Stimulated activated naive B cell treated with anti-CD40 and anti-IgM and Interleukin-4, amounts not matched to agents 10 μg/mL and 1 μg/mL and 100 μg/mL, for 72 hours (primary cell): ENCODE measurements at regions not wholly inside any gene's neighbourhood (a gene's known extent, or its start where the extent isn't known, plus 50 kb on each side); places are given as distances from the start of the nearest gene placed in this dataset.
"Not testable (repeated sequence)": the region's sequence is repeated elsewhere in the genome, so short reads cannot be mapped to it uniquely, and the experiment has no call there.

Source experiments
- ATAC-seq, 2 donors: fragments of 150-1000 bp; cut with Tn5 transposase; replicated peaks; 2 replicates each; pipeline ENCODE4 v1.10.0; 2021; ENCODE audit warnings: moderate library complexity in 1 of 2
- DNase-seq: peaks from one replicate; pipeline ENCODE4 v3.0.0; 2021
- H3K27ac Mint-ChIP-seq: one replicate; pipeline ENCODE4 v1.8.0; 2022; ENCODE audit warnings: mild to moderate bottlenecking, mixed read lengths
- H3K27me3 Mint-ChIP-seq, 2 donors: one replicate each; pipeline ENCODE4 v1.8.0; 2022; ENCODE audit warnings: mixed read lengths in 2 of 2
- H3K36me3 Mint-ChIP-seq, 2 donors: one replicate each; pipeline ENCODE4 v1.8.0; 2022; ENCODE audit warnings: mixed read lengths in 2 of 2, mild to moderate bottlenecking in 1 of 2
- H3K4me1 Mint-ChIP-seq, 2 donors: one replicate each; pipeline ENCODE4 v1.8.0; 2022; ENCODE audit warnings: mixed read lengths in 2 of 2, mild to moderate bottlenecking in 1 of 2
- H3K4me3 Mint-ChIP-seq, 2 donors: one replicate each; pipeline ENCODE4 v1.8.0; 2022; ENCODE audit warnings: mild to moderate bottlenecking in 2 of 2, mixed read lengths in 2 of 2, moderate library complexity in 1 of 2
- H3K9me3 Mint-ChIP-seq, 2 donors: one replicate each; pipeline ENCODE4 v1.8.0; 2022; ENCODE audit warnings: mixed read lengths in 2 of 2, mild to moderate bottlenecking in 1 of 2

DNA sequence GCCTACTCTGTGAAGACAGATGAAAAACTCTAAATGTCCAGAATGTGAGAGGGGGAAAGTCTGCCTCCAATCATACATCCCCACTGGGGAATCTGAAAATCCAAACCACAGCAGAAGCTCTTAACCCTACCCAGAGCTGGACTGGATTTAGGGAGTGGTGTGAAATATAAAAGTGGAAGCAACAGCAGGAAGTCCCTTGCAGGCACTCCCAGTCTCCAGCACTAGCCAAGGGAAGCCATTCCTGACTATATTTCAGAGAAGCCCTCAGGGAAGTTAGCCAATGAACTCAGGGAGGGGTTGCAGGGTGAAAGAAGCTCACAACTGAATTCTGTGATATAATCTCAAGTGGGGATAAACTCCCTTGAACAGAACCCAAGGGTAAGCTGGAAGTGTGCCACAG, 51.5 kb downstream of the CRPPA start:
- no peaks in the 10 kb centered on the region for H3K9me3 Mint-ChIP-seq
- H3K27me3 Mint-ChIP-seq: no peaks in the 10 kb centered on the region
- no peak for DNase-seq
- no peak overlapping the region for H3K4me3 Mint-ChIP-seq
- ATAC-seq: no peak
- H3K36me3 Mint-ChIP-seq: no peaks in the 10 kb centered on the region
- H3K27ac Mint-ChIP-seq: no peak overlapping the region
- H3K4me1 Mint-ChIP-seq: no peaks in the 10 kb centered on the region

DNA sequence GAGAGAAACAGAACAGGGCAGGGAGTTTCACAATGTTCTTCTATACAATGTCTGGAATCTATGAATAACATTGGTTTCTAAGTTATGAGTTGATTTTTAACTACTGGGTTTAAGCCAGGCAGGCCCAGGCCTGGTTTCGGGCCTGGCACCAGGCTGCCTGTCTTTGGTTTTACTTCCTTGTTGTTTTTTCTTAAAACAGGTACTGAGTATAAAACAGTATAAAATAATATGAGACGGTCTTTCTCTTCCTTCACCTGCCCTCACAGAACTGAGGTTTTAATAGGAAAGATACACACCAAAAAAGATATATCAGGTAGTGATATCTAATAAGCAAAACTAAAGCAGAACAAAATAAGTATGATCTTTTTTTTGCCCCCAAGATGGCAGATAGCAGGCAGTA, 52.0 kb downstream of the CRPPA start:
- not testable (repeated sequence) for H3K27me3 Mint-ChIP-seq, H3K9me3 Mint-ChIP-seq, H3K4me3 Mint-ChIP-seq, H3K4me1 Mint-ChIP-seq, DNase-seq, ATAC-seq, H3K27ac Mint-ChIP-seq, H3K36me3 Mint-ChIP-seq

DNA sequence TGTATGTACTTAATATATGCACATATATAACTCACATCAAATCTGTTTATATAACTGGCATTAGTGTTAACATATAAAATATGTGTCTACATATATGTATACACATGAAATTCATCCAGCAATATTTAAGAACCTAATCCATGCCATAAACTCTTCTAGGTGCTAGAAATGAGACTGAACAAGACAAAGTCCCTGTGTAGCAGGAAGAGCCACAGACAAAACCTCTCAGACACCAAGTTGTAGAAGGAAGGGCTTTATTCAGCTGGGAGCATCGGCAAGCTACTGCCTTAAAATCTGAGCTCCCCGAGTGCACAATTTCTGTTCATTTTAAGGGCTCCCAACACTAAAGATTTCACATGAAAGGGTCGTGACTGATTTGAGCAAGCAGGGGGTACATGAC, 52.5 kb downstream of the CRPPA start:
- no peak overlapping the region for H3K27ac Mint-ChIP-seq
- no peak for ATAC-seq
- no peaks in the 10 kb centered on the region for H3K9me3 Mint-ChIP-seq

DNA sequence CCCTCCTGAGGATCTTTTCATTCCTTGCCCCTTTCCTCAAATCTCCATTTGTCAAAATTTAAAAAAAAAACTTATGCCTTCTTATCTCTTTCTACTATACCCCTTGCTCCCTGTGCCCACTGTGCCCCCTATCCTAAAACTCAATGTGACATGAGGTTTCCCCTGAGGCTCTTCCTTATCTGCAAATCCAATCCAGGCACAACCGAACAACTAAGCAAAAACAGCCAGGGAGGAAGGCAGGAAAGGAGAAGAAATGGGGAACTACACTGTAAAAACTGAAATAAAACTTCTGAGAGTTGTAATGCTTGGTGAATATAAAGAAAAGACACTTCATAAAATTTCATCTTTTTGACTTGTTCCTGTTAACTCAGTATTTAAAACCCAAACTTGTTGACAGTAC, 54.2 kb downstream of the CRPPA start:
- ATAC-seq: no peak
- H3K4me3 Mint-ChIP-seq: no peak overlapping the region
- peak overlapping the region; percentile 10 for H3K27ac Mint-ChIP-seq

More for the DNA sequence above, 52.5 kb downstream of the CRPPA start:
- no peaks in the 10 kb centered on the region for H3K36me3 Mint-ChIP-seq
- no peaks in the 10 kb centered on the region for H3K4me1 Mint-ChIP-seq
- H3K27me3 Mint-ChIP-seq: no peaks in the 10 kb centered on the region
- H3K4me3 Mint-ChIP-seq: no peak overlapping the region
- DNase-seq: no peak

DNA sequence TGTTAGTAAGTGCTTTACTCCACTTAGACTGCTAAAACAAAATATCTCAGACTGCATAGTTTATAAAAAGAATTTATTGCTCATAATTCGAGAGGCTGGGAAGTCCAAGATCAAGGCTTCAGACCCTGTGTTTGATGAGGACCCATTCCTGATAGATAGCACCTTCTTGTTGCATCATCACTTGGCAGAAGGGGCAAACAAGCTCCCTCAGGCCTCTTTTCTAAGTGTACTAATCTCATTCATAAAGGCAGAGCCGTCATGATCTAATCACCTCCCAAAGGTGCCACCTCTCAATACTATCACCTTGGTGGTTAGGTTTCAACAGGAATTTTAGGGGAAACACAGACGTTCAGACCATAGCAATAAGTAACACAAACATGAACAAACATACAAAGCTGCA, 55.4 kb downstream of the CRPPA start:
- no peak overlapping the region for H3K27ac Mint-ChIP-seq
- H3K4me3 Mint-ChIP-seq: no peak overlapping the region
- no peaks in the 10 kb centered on the region for H3K4me1 Mint-ChIP-seq
- H3K9me3 Mint-ChIP-seq: no peaks in the 10 kb centered on the region
- no peaks in the 10 kb centered on the region for H3K36me3 Mint-ChIP-seq
- ATAC-seq: no peak
- DNase-seq: no peak
- H3K27me3 Mint-ChIP-seq: no peaks in the 10 kb centered on the region

More for the DNA sequence above, 54.2 kb downstream of the CRPPA start:
- Mint-ChIP-seq H3K4me1 (no peaks in the 10 kb centered on the region), H3K27me3 (no peaks in the 10 kb centered on the region), H3K9me3 (no peaks in the 10 kb centered on the region), H3K36me3 (no peaks in the 10 kb centered on the region)
- no peak for DNase-seq

DNA sequence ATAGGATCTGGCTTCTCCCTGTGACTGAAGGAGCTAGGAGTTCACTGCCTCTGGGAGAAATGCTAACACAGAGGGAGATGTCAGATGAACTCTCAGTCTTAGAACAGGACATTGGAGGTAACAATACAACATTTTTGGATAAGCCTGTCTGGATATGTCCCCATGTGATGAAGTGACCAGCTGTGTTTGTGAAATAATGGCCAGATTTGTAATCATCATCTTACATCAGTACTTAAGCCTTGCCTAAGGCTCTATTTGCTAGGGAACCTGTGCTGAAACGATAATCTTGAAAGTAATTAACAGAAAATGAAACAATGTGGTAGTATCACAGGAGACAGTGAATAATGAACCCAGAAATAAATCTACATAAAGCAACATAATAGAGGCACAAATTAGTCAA, 56.2 kb downstream of the CRPPA start:
- H3K27ac Mint-ChIP-seq: no peak overlapping the region
- no peaks in the 10 kb centered on the region for H3K9me3 Mint-ChIP-seq
- H3K27me3 Mint-ChIP-seq: no peaks in the 10 kb centered on the region
- no peak overlapping the region for H3K4me3 Mint-ChIP-seq
- no peaks in the 10 kb centered on the region for H3K36me3 Mint-ChIP-seq
- DNase-seq (no peak), ATAC-seq (no peak)
- no peaks in the 10 kb centered on the region for H3K4me1 Mint-ChIP-seq

DNA sequence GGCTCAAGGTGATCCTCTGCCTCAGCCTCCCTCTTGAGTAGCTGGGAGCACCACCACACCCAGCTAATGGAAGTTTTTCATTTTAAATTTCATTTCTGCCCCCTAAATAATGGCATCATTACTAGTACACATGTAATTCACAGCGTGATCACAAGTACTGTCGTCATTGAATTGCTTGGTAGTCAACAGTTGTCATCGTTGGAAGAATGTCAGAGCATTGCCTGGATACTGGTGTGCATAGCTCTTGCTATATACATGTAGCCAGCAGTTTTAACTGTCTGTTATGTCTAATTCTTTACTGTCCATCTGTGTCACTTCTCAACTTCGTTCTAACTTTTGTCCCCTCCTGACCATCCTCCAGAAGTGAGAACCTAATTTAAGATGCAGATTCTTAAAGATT, 62.1 kb downstream of the CRPPA start:
- H3K4me1 Mint-ChIP-seq: no peaks in the 10 kb centered on the region
- no peaks in the 10 kb centered on the region for H3K9me3 Mint-ChIP-seq
- H3K27me3 Mint-ChIP-seq: no peaks in the 10 kb centered on the region
- no peak for DNase-seq
- no peaks in the 10 kb centered on the region for H3K36me3 Mint-ChIP-seq
- H3K27ac Mint-ChIP-seq: no peak overlapping the region
- ATAC-seq: no peak
- no peak overlapping the region for H3K4me3 Mint-ChIP-seq

DNA sequence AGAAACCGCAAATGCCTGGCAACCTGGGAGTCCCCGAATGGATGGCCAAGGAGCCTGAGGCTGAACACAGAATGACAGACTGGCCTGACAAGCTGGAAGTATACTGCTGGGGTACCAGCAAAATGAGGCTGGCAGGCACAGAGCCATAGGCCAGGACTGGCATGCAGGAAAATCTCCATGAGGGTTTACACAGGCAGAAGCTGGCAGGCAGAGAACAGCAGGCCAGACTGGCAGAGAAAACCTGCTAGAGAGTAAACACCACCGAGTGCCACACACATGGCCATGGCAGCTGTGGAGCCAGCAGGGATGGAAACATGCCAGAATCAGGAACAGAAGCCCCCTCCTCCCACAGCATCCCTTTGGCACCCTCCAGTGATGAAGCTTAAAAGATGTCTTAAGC, 63.4 kb downstream of the CRPPA start:
- ATAC-seq: no peak
- Mint-ChIP-seq H3K4me3 (no peak overlapping the region), H3K36me3 (no peaks in the 10 kb centered on the region), H3K4me1 (no peaks in the 10 kb centered on the region), H3K9me3 (no peaks in the 10 kb centered on the region), H3K27me3 (no peaks in the 10 kb centered on the region), H3K27ac (no peak overlapping the region)
- no peak for DNase-seq

DNA sequence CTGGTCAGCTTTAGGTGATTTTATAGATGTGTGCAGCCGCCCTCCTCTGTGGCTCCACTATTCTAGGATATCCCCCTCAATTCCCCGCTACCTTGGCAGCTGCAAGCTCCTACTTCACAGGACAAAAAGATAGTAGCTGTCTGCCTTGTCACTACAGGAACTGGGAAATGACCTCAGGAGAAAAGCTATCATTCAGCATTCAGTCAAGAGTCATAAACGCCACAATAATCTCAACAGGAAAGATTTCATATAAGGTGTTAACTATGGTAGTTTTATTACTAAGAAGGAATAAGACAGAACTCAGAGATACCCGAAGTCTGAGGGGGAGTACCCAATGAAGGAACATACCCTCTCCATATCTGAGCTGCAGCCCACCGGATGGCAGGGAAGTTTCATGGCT, 63.9 kb downstream of the CRPPA start:
- ATAC-seq (no peak), DNase-seq (no peak)
- Mint-ChIP-seq H3K27ac (no peak overlapping the region), H3K4me3 (no peak overlapping the region), H3K4me1 (no peaks in the 10 kb centered on the region), H3K27me3 (no peaks in the 10 kb centered on the region), H3K9me3 (no peaks in the 10 kb centered on the region), H3K36me3 (no peaks in the 10 kb centered on the region)

DNA sequence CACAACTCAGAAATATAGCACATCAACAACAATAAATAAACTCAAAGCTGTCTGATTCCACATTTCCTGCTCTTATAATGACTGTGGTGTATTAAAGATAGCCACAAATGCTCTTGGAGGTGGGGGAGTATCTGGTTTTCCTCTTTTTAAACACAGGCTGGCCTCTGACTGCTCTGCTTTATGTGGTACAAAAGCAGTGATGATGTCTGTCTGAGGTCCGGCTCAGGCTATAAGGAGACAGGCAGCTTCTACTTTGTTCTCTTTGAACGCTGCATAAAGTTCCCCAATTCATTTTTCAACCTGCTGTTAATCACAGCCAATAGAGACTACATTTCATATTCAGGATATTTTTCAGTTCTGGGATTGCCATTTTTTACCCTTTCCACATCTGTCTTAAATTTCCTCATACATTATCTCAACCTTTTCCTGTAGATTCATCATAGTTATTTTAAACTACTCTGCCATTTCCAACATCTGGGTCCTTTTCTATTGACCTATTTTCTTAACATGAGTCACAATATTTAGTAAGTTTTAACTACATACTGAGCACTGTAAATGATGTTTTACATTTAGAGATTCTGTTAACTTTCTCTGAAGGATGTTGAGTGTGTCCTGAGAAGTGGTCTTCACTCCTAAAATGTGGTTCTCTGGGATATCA, 64.9 kb downstream of the CRPPA start:
- no peaks in the 10 kb centered on the region for H3K4me1 Mint-ChIP-seq
- no peak overlapping the region for H3K4me3 Mint-ChIP-seq
- H3K36me3 Mint-ChIP-seq: no peaks in the 10 kb centered on the region
- DNase-seq (no peak), ATAC-seq (no peak)
- H3K27me3 Mint-ChIP-seq: no peaks in the 10 kb centered on the region
- H3K27ac Mint-ChIP-seq: no peak overlapping the region
- peaks cover 0 to 3% of the 10 kb centered on the region in 2 donors for H3K9me3 Mint-ChIP-seq

DNA sequence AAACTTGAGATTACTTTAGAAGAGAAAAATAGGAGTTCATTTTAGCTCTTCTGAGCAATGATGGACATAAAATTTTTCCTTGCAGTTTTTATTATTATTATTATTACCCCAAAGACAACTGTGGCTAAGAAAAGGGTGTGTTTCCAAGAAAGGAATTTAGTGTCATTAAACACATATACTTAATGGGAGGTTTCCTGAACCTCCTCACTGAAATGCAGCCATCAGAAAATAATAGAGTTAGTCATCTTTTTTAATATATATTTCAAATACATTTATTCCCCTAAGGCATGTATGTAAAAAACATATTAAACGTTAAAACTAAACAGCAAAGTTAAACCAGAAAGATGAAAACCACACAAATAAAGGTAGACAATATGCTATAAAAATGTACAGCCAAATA, 66.8 kb downstream of the CRPPA start:
- DNase-seq (no peak), ATAC-seq (no peak)
- H3K27ac Mint-ChIP-seq: no peak overlapping the region
- no peak overlapping the region for H3K4me3 Mint-ChIP-seq
- no peaks in the 10 kb centered on the region for H3K4me1 Mint-ChIP-seq
- peaks cover 7 to 11% of the 10 kb centered on the region in 2 donors for H3K9me3 Mint-ChIP-seq
- peaks cover under 1% of the 10 kb centered on the region in 2 donors for H3K36me3 Mint-ChIP-seq
- no peaks in the 10 kb centered on the region for H3K27me3 Mint-ChIP-seq

DNA sequence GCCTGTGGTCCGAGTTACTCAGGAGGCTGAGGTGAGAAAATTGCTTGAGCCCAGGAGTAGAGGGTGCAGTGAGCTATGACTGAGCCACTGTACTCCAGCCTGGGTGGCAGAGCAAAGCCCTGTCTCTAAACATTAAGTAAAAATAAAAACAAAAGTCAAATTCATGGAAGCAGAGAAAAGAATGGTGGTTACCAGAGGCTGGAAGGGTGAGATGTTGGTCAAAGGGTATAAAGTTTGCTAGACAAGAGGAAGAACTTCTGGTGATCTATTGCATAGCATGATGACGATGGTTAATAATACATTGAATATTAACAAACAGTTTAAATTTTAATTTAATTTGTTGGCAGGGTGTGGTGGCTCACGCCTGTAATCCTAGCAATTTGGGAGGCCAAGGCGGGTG, 68.1 kb downstream of the CRPPA start:
- no peak for DNase-seq
- no peaks in the 10 kb centered on the region for H3K4me1 Mint-ChIP-seq
- peaks cover 14 to 16% of the 10 kb centered on the region in 2 donors for H3K9me3 Mint-ChIP-seq
- H3K27ac Mint-ChIP-seq: no peak overlapping the region
- H3K4me3 Mint-ChIP-seq: no peak overlapping the region
- no peak for ATAC-seq
- H3K27me3 Mint-ChIP-seq: no peaks in the 10 kb centered on the region
- H3K36me3 Mint-ChIP-seq: peaks cover 5 to 6% of the 10 kb centered on the region in 2 donors

DNA sequence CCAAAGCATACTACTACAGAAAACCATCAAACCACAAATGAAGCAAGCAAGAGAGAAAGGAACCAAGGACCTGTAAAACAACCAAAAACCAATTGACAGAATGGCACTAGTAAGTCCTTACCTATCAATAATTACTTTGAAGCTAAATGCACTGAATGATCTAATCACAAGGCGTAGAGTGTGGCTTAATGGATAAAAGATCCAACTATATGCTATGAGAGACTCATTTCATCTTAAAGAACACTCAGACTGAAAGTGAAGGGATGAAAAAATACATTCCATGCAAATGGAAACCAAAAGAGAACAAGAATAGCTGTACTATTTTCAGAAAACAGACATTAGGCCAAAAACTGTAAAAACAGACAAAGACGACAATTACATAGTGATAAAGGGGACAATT, 70.7 kb downstream of the CRPPA start:
- Mint-ChIP-seq H3K27me3 (no peaks in the 10 kb centered on the region), H3K4me3 (no peak overlapping the region), H3K36me3 (peaks cover 5 to 6% of the 10 kb centered on the region in 2 donors), H3K9me3 (peaks cover 14 to 16% of the 10 kb centered on the region in 2 donors), H3K4me1 (no peaks in the 10 kb centered on the region), H3K27ac (no peak overlapping the region)
- DNase-seq (no peak), ATAC-seq (peak in 1 of 2 donors; percentile 33)

DNA sequence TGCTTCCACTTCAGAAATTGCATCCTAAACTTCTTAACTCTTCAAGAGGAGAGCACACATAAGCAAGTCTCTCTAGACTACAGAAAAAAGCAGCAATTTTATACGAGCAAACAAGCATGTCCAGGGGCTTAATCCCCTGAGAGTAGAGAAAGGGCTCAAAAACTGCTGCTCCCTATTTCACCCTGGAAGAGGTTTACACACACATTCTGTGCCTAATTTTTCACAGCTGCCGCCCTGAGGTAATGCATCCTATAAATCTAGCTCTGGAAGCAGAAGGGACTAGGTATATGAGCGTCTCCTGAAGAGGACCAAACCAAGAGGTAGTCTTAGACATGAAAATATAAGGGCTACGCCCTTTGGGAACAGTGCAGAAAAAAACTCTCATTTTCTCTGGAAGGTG, 73.1 kb downstream of the CRPPA start:
- peaks cover 23 to 25% of the 10 kb centered on the region in 2 donors for H3K9me3 Mint-ChIP-seq
- no peaks in the 10 kb centered on the region for H3K4me1 Mint-ChIP-seq

DNA sequence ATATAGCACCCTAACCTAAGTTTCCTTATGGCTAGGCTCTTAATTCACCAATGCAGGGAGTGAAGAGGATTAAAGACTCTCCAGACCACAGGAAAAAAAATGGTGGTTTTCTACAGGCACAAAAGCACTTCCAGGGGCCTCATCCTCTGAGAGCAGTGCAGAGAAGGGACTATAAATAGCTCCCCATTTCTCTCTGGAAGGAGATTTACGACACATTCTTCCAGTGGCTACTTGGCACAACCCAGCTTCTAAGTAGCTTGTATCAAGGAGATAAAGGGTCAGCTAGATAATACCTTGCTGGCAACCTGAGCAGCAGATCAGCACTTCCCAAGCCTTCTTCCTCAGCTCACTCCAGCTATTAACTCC, 73.5 kb downstream of the CRPPA start:
- peaks cover 23 to 25% of the 10 kb centered on the region in 2 donors for H3K9me3 Mint-ChIP-seq

More for the DNA sequence above, 73.1 kb downstream of the CRPPA start:
- Mint-ChIP-seq H3K27ac (no peak overlapping the region), H3K27me3 (no peaks in the 10 kb centered on the region), H3K36me3 (peaks cover 9 to 10% of the 10 kb centered on the region in 2 donors), H3K4me3 (no peak overlapping the region)
- DNase-seq: no peak
- ATAC-seq: no peak

More for the DNA sequence above, 73.5 kb downstream of the CRPPA start:
- Mint-ChIP-seq H3K27me3 (no peaks in the 10 kb centered on the region), H3K4me1 (no peaks in the 10 kb centered on the region), H3K27ac (no peak overlapping the region), H3K4me3 (no peak overlapping the region), H3K36me3 (peaks cover 9 to 10% of the 10 kb centered on the region in 2 donors)
- DNase-seq: no peak
- no peak for ATAC-seq
